Progenitor cell of endocrine pancreas (in vitro differentiated cells): ENCODE measurements at regions not wholly inside any gene's neighbourhood (a gene's known extent, or its start where the extent isn't known, plus 50 kb on each side); places are given as distances from the start of the nearest gene placed in this dataset.
A peak's percentile ranks its signal among the peaks of the same experiment; 100 is the strongest.

ENCODE experiments used
- DNase-seq: peaks from one replicate; pipeline ENCODE4 v3.0.0; 2021; ENCODE audit warnings: low spot score; ENCODE audit not compliant: unreplicated experiment
- H3K27ac Mint-ChIP-seq: 2 replicates; pipeline ENCODE4 v1.8.0; 2021; ENCODE audit warnings: mild to moderate bottlenecking, moderate library complexity, mixed read lengths
- H3K27me3 Mint-ChIP-seq: 2 replicates; pipeline ENCODE4 v1.8.0; 2021; ENCODE audit warnings: mixed read lengths
- H3K36me3 Mint-ChIP-seq: 2 replicates; pipeline ENCODE4 v1.8.0; 2022; ENCODE audit warnings: mixed read lengths; ENCODE audit not compliant: insufficient read depth
- H3K4me1 Mint-ChIP-seq: 2 replicates; pipeline ENCODE4 v1.8.0; 2021; ENCODE audit warnings: low read depth, mixed read lengths
- H3K4me3 Mint-ChIP-seq: 2 replicates; pipeline ENCODE4 v1.8.0; 2021; ENCODE audit warnings: low read depth, mild to moderate bottlenecking, moderate library complexity, mixed read lengths
- H3K9me3 Mint-ChIP-seq: 2 replicates; pipeline ENCODE4 v1.8.0; 2021; ENCODE audit warnings: low read depth, mixed read lengths
- TF ChIP-seq, protein P1 (sequence below): fragments of 200-600 bp; sonication (generic); IDR thresholded peaks from one replicate; pipeline ENCODE4 v1.5.0; 2021; ENCODE audit warnings: antibody characterized with exemption, mild to moderate bottlenecking; ENCODE audit not compliant: unreplicated experiment

DNA sequence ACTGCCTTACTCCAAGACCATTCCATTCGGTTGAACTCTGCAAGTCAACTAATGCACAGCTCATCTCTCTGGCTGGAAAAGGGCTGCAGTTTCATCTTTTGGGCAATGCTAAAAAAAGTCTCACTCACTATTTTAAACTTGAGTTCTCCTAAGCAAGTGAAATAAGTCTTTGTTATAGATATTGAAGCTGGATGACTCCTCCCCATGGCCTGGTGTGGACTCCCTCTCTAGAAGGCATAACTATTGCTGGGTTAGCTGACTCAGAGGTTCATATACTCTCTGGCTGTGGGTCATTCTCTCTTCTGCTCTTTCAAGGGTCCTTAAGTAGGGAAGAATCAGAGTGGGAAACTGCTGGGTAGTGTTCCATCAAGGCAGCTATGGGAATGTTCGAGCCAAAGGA is 88.0 kb downstream of the XCL2 start:
- Mint-ChIP-seq H3K9me3 (peaks cover 31% of the 10 kb centered on the region), H3K36me3 (peaks cover 11% of the 10 kb centered on the region), H3K27me3 (no peaks in the 10 kb centered on the region), H3K4me1 (no peaks in the 10 kb centered on the region), H3K4me3 (no peak overlapping the region), H3K27ac (no peak overlapping the region)
- no peak for DNase-seq
- TF ChIP-seq, protein P1, sequence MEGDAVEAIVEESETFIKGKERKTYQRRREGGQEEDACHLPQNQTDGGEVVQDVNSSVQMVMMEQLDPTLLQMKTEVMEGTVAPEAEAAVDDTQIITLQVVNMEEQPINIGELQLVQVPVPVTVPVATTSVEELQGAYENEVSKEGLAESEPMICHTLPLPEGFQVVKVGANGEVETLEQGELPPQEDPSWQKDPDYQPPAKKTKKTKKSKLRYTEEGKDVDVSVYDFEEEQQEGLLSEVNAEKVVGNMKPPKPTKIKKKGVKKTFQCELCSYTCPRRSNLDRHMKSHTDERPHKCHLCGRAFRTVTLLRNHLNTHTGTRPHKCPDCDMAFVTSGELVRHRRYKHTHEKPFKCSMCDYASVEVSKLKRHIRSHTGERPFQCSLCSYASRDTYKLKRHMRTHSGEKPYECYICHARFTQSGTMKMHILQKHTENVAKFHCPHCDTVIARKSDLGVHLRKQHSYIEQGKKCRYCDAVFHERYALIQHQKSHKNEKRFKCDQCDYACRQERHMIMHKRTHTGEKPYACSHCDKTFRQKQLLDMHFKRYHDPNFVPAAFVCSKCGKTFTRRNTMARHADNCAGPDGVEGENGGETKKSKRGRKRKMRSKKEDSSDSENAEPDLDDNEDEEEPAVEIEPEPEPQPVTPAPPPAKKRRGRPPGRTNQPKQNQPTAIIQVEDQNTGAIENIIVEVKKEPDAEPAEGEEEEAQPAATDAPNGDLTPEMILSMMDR: no peak

DNA sequence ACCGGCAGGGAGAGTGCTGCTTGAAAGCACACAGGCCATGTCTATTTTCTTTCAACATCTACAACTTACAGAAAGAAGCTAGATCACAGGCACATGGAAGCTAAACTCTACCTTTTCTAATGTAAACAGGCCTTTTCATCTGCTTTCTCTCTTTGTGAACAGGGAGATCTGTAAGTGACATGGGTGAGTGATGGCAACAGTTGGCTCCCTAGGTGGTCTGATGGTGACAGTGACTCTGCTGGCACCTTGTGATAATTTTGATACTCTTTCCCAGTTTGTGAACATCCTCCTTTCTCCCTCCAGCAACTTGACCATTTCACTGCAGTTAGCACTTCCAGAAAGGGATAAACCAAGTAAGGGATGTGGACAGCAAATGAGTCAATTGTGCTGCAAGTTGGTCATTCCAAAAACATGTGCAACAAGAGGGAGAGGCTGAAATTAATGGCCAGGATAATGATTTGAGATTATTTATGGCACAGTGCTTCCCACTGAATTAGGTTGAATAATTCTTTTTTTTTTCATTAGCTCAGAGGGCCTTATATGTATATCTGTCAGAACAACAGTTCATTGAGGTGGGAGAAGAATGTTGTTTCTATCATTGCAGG is 89.5 kb downstream of the XCL2 start:
- Mint-ChIP-seq H3K27ac (no peak overlapping the region), H3K36me3 (peaks cover 4% of the 10 kb centered on the region), H3K4me3 (no peak overlapping the region), H3K27me3 (no peaks in the 10 kb centered on the region), H3K9me3 (peaks cover 18% of the 10 kb centered on the region), H3K4me1 (no peaks in the 10 kb centered on the region)
- no peak for DNase-seq
- TF ChIP-seq, protein P1: no peak

DNA sequence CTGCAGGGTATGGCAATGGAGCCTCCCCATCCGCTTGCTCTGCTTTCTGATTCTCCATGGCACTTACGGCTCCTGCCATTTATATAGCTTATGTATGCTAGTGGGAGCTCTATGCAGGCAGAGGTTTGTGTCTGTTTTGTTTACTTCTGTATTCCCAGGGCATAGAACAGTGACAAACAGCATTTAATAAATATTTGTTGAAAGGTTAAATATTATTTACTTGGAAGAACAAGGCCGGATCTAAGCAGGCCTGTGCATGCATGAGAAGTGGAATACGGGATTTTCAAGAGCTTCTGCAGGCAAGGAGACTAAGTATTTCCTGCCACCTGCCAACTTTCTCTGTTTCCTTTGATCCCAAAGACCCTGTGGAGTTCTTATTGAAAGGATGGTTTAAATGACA is 90.7 kb downstream of the XCL2 start:
- TF ChIP-seq, protein P1: no peak
- Mint-ChIP-seq H3K9me3 (peaks cover 10% of the 10 kb centered on the region), H3K4me3 (no peak overlapping the region), H3K4me1 (no peaks in the 10 kb centered on the region), H3K36me3 (peaks cover 2% of the 10 kb centered on the region), H3K27ac (no peak overlapping the region), H3K27me3 (no peaks in the 10 kb centered on the region)
- DNase-seq: no peak

DNA sequence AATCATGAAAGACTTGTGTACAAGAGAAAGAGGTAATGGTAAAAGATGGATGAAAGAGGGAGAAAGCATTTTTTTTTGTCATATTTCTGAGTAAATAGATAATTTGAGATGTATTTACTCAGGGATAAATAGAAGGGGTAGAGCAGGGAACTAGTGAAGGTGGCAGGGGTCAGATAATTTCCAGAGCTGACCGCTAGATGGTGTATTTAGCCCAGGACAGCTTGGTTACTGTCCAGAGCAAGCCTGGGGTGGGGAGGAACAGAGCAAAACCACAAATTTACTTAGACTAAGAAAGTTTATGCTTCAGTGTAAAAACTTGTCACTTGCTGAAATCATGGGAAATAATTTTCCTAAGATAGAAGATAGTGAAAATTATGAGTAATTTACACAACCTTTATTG is 91.5 kb downstream of the XCL2 start:
- H3K27me3 Mint-ChIP-seq: no peaks in the 10 kb centered on the region
- TF ChIP-seq, protein P1: peak; percentile 18
- H3K9me3 Mint-ChIP-seq: peaks cover 10% of the 10 kb centered on the region
- H3K4me3 Mint-ChIP-seq: no peak overlapping the region
- H3K27ac Mint-ChIP-seq: no peak overlapping the region
- no peak for DNase-seq
- peaks cover 2% of the 10 kb centered on the region for H3K36me3 Mint-ChIP-seq
- H3K4me1 Mint-ChIP-seq: no peaks in the 10 kb centered on the region

DNA sequence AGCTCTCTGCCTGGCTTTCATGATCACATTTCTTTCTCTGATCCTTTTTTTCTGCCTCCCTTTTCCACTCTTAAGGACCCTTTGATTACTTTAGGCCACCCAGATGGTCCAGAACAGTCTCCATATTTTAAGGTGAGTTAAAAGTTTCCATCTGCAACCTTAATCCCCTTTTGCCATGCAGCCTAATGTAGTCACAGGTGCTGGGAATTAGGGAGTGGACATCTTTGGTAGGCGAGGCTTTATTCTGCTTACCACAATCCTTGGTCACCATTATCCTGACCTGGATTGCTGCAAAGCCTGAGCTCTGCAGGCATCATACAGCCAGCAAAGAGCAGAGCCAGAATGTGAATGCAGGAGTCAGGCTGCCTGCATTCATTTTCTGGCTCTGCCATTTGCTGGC is 95.9 kb downstream of the XCL2 start:
- H3K4me3 Mint-ChIP-seq: no peak overlapping the region

More for the DNA sequence above, 95.9 kb downstream of the XCL2 start:
- Mint-ChIP-seq H3K27ac (no peak overlapping the region), H3K27me3 (no peaks in the 10 kb centered on the region), H3K9me3 (peaks cover 9% of the 10 kb centered on the region), H3K36me3 (peaks cover under 1% of the 10 kb centered on the region), H3K4me1 (no peaks in the 10 kb centered on the region)
- DNase-seq: no peak
- TF ChIP-seq, protein P1: no peak
